ENCODE measurements at regions not wholly inside any gene's neighbourhood (a gene's known extent, or its start where the extent isn't known, plus 50 kb on each side); places are given as distances from the start of the nearest gene placed in this dataset.

- TF ChIP-seq EP300 (IDR thresholded peaks at IDR 0.05) (no peak), CTCF (IDR thresholded peaks at IDR 0.05) (no peak)
These were observed 145.4 kb upstream of the E2F7 start for GRCh38 chr12:77210724-77211123.
